Bronchial epithelial cell (primary cell): ENCODE measurements at regions not wholly inside any gene's neighbourhood (a gene's known extent, or its start where the extent isn't known, plus 50 kb on each side); places are given as distances from the start of the nearest gene placed in this dataset.

Source experiments
- DNase-seq: peaks from one replicate; pipeline ENCODE4 v3.0.0-alpha.2; 2010; ENCODE audit warnings: low read depth
- FAIRE-seq: peaks from 2 replicates; lab custom pipeline; 2011; peaks lifted over from hg19 to GRCh38; lab: Jason Lieb, UNC
- H3K27me3 ChIP-seq: 2 replicates; pipeline ENCODE4 v1.5.1; 2011; ENCODE audit warnings: low read length; ENCODE audit not compliant: control insufficient read depth, insufficient read depth
- H3K36me3 ChIP-seq: 2 replicates; pipeline ENCODE4 v1.5.1; 2011; ENCODE audit warnings: low read length; ENCODE audit not compliant: control insufficient read depth, insufficient read depth
- H3K4me3 ChIP-seq: 2 replicates; pipeline ENCODE4 v1.5.1; 2011; ENCODE audit warnings: mild to moderate bottlenecking, low read depth, low read length, control low read depth
- CTCF ChIP-seq: IDR thresholded peaks from 2 replicates; pipeline ENCODE4 v1.5.1; 2011; ENCODE audit warnings: mild to moderate bottlenecking, moderate library complexity, low read length, control low read depth, inconsistent platforms; ENCODE audit not compliant: insufficient read depth, severe bottlenecking

- FAIRE-seq (no peak), DNase-seq (no peak)
- no peak for TF ChIP-seq CTCF
- no peaks in the 10 kb centered on the region for H3K36me3 ChIP-seq
- no peaks in the 10 kb centered on the region for H3K27me3 ChIP-seq
- no peak overlapping the region for H3K4me3 ChIP-seq
These were observed 56.6 kb downstream of the HLA-G start for GRCh38 chr6:29884261-29884660.

GRCh38 chr6:29886701-29887100 is 55.6 kb upstream of the HLA-A start:
- Histone ChIP-seq H3K27me3 (no peaks in the 10 kb centered on the region), H3K4me3 (no peak overlapping the region), H3K36me3 (no peaks in the 10 kb centered on the region)
- FAIRE-seq: no peak
- no peak for TF ChIP-seq CTCF
- no peak for DNase-seq

GRCh38 chr6:29887330-29887818 is 55.0 kb upstream of the HLA-A start:
- DNase-seq (no peak), FAIRE-seq (no peak)
- no peak for TF ChIP-seq CTCF
- Histone ChIP-seq H3K4me3 (peak overlapping the region; percentile 63), H3K27me3 (no peaks in the 10 kb centered on the region), H3K36me3 (no peaks in the 10 kb centered on the region)

GRCh38 chr6:29887819-29888776 is 54.2 kb upstream of the HLA-A start:
- no peak for TF ChIP-seq CTCF
- Histone ChIP-seq H3K27me3 (no peaks in the 10 kb centered on the region), H3K4me3 (peak overlapping the region; percentile 63), H3K36me3 (no peaks in the 10 kb centered on the region)
- FAIRE-seq (no peak), DNase-seq (peak; percentile 13)
